Thyroid gland (tissue), 4 donors: ENCODE measurements at regions not wholly inside any gene's neighbourhood (a gene's known extent, or its start where the extent isn't known, plus 50 kb on each side); places are given as distances from the start of the nearest gene placed in this dataset.

ENCODE experiments used
- POLR2A ChIP-seq, 2 donors: fragments of 450-650 bp; IDR thresholded peaks; one replicate each; pipeline ENCODE4 v1.6.1; 2017; ENCODE audit warnings: antibody characterized with exemption in 2 of 2, mild to moderate bottlenecking in 2 of 2, moderate library complexity in 1 of 2
- TF ChIP-seq, protein P1 (sequence below), 6 experiments: fragments of 200-600 bp in 3 of 6; fragments of 450-650 bp in 3 of 6; sonication (generic) in 3 of 6; IDR thresholded peaks; one replicate each; pipeline ENCODE4 v1.5.1; 2016 to 2019; ENCODE audit warnings: antibody characterized with exemption in 6 of 6, mild to moderate bottlenecking in 2 of 6, inconsistent platforms in 1 of 6, moderate library complexity in 1 of 6

DNA sequence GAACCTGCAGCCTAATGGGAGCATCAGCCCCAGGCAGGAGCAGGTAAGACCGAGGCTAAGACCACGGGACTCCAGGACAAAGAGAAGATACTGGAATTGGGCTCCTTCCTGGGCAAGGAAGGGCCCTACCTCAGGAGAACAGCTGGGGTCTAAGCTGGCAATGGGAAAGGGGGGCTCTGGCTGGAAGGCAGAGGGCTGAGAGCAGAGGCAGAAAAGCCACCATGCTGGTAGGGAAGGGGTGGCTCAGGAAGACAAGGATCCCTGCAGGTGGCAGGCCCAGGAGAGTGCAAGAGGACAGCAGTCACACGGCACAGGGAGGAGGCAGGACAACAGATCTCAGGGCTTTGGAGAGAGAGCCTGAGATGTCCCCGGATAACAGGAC is 203.5 kb downstream of the NDUFA10 start:
- TF ChIP-seq POLR2A (IDR thresholded peaks at IDR 0.05), result no peak
- TF ChIP-seq, protein P1, sequence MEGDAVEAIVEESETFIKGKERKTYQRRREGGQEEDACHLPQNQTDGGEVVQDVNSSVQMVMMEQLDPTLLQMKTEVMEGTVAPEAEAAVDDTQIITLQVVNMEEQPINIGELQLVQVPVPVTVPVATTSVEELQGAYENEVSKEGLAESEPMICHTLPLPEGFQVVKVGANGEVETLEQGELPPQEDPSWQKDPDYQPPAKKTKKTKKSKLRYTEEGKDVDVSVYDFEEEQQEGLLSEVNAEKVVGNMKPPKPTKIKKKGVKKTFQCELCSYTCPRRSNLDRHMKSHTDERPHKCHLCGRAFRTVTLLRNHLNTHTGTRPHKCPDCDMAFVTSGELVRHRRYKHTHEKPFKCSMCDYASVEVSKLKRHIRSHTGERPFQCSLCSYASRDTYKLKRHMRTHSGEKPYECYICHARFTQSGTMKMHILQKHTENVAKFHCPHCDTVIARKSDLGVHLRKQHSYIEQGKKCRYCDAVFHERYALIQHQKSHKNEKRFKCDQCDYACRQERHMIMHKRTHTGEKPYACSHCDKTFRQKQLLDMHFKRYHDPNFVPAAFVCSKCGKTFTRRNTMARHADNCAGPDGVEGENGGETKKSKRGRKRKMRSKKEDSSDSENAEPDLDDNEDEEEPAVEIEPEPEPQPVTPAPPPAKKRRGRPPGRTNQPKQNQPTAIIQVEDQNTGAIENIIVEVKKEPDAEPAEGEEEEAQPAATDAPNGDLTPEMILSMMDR (IDR thresholded peaks at IDR 0.05), result no peak
